ENCODE measurements at regions not wholly inside any gene's neighbourhood (a gene's known extent, or its start where the extent isn't known, plus 50 kb on each side); places are given as distances from the start of the nearest gene placed in this dataset.

DNA sequence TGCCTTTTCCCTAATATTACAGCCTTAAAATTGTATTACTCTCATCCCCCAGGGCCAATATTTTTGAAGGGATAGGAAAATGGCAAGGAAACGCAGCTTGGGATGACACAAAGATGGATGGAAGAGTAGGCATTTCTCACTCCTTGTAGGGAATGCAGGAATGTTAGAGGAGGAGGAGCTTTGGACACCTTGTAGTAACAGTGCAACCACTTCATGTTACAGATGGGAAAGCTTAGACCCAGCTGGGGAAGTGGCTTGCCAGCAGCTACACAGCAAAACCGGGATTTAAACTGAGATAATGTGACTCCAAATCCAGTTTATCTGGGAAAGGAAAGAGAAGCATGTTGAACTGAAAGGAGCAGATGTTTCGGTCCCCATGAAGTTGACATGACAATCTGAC lies 473.7 kb upstream of the DAB1 start:
- BruUV-seq (replicated peaks), result no TSS peak
- H3K27me3 ChIP-seq (ENCODE audit: insufficient read depth, low read length), result no peaks in the 10 kb centered on the region
- H3K9me2 ChIP-seq (ENCODE audit: insufficient read depth), result no peaks in the 10 kb centered on the region
- ChIA-PET RAD21 (ENCODE audit: low non-redundant PET in 1 of 2, low total read pairs in 2 of 2, uncharacterized antibody in 2 of 2, unreplicated experiment in 2 of 2) (no interaction called here), CTCF (no interaction called here), POLR2A (no interaction called here)
- H3K4me2 ChIP-seq (ENCODE audit: low read length), result no peak overlapping the region
- no peak overlapping the region for H3K9ac ChIP-seq (ENCODE audit: low read length)
- no peaks in the 10 kb centered on the region for H3K4me1 ChIP-seq (ENCODE audit: control insufficient read depth in 1 of 2, insufficient read depth in 2 of 2, low read length in 2 of 2)
- H3K79me2 ChIP-seq (ENCODE audit: insufficient read depth, low read length), result no peaks in the 10 kb centered on the region
- intact Hi-C loops (cut with micrococcal nuclease), result no loop called here
- ATAC-seq (no peak), DNase-seq (ENCODE audit: low read depth, low spot score) (no peak)
- no peaks in the 10 kb centered on the region; the same call in 1 of the 2 replicates for H4K20me1 ChIP-seq (ENCODE audit: insufficient read depth)
- H3K27ac ChIP-seq (ENCODE audit: low read depth, low read length), result no peak overlapping the region
- H2AFZ ChIP-seq (ENCODE audit: low read depth, low read length, poor library complexity, severe bottlenecking), result no peak overlapping the region
- H3K36me3 ChIP-seq (ENCODE audit: control insufficient read depth in 1 of 2, insufficient read depth in 2 of 2, low read length in 2 of 2), result no peaks in the 10 kb centered on the region
- H3K9me3 ChIP-seq (ENCODE audit: control insufficient read depth in 1 of 2, insufficient read depth in 1 of 2, low read depth in 1 of 2, low read length in 2 of 2), result no peaks in the 10 kb centered on the region
- H3K4me3 ChIP-seq (replicated peaks in 1 of 2; ENCODE audit: low read depth in 1 of 2, low read length in 2 of 2), result no peak overlapping the region
- TF ChIP-seq ZNF274 (IDR thresholded peaks at IDR 0.05; ENCODE audit: low read depth, low read length), result no peak
- TF ChIP-seq, protein P1, sequence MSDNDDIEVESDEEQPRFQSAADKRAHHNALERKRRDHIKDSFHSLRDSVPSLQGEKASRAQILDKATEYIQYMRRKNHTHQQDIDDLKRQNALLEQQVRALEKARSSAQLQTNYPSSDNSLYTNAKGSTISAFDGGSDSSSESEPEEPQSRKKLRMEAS (IDR thresholded peaks at IDR 0.05), result no peak
- no peak for TF ChIP-seq SIN3A (IDR thresholded peaks at IDR 0.05; ENCODE audit: low read depth)
- TF ChIP-seq SP1 (IDR thresholded peaks at IDR 0.05; ENCODE audit: low read depth), result no peak
- TF ChIP-seq, protein P2, sequence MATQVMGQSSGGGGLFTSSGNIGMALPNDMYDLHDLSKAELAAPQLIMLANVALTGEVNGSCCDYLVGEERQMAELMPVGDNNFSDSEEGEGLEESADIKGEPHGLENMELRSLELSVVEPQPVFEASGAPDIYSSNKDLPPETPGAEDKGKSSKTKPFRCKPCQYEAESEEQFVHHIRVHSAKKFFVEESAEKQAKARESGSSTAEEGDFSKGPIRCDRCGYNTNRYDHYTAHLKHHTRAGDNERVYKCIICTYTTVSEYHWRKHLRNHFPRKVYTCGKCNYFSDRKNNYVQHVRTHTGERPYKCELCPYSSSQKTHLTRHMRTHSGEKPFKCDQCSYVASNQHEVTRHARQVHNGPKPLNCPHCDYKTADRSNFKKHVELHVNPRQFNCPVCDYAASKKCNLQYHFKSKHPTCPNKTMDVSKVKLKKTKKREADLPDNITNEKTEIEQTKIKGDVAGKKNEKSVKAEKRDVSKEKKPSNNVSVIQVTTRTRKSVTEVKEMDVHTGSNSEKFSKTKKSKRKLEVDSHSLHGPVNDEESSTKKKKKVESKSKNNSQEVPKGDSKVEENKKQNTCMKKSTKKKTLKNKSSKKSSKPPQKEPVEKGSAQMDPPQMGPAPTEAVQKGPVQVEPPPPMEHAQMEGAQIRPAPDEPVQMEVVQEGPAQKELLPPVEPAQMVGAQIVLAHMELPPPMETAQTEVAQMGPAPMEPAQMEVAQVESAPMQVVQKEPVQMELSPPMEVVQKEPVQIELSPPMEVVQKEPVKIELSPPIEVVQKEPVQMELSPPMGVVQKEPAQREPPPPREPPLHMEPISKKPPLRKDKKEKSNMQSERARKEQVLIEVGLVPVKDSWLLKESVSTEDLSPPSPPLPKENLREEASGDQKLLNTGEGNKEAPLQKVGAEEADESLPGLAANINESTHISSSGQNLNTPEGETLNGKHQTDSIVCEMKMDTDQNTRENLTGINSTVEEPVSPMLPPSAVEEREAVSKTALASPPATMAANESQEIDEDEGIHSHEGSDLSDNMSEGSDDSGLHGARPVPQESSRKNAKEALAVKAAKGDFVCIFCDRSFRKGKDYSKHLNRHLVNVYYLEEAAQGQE (IDR thresholded peaks at IDR 0.05; ENCODE audit: low read depth), result no peak
- TF ChIP-seq, protein P3, sequence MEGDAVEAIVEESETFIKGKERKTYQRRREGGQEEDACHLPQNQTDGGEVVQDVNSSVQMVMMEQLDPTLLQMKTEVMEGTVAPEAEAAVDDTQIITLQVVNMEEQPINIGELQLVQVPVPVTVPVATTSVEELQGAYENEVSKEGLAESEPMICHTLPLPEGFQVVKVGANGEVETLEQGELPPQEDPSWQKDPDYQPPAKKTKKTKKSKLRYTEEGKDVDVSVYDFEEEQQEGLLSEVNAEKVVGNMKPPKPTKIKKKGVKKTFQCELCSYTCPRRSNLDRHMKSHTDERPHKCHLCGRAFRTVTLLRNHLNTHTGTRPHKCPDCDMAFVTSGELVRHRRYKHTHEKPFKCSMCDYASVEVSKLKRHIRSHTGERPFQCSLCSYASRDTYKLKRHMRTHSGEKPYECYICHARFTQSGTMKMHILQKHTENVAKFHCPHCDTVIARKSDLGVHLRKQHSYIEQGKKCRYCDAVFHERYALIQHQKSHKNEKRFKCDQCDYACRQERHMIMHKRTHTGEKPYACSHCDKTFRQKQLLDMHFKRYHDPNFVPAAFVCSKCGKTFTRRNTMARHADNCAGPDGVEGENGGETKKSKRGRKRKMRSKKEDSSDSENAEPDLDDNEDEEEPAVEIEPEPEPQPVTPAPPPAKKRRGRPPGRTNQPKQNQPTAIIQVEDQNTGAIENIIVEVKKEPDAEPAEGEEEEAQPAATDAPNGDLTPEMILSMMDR (IDR thresholded peaks at IDR 0.05 in 2 of 3, conservative IDR thresholded peaks at IDR 0.05 in 1 of 3; ENCODE audit: borderline replicate concordance in 1 of 3, insufficient read depth in 1 of 3, low read depth in 2 of 3, low read length in 2 of 3), result no peak
- no peak for TF ChIP-seq TCF7L2 (IDR thresholded peaks at IDR 0.05; ENCODE audit: borderline replicate concordance, extremely low read depth, insufficient read depth, insufficient read length)
- no peak for TF ChIP-seq ELF1 (IDR thresholded peaks at IDR 0.05; ENCODE audit: borderline replicate concordance, low read depth)
- no peak for TF ChIP-seq CBX3 (IDR thresholded peaks at IDR 0.05; ENCODE audit: low read depth)
- no peak for TF ChIP-seq POLR2A (IDR thresholded peaks at IDR 0.05; ENCODE audit: borderline replicate concordance, extremely low read depth, insufficient read depth, insufficient read length)
- TF ChIP-seq CEBPB (IDR thresholded peaks at IDR 0.05; ENCODE audit: low read depth), result no peak
- TF ChIP-seq, protein P4, sequence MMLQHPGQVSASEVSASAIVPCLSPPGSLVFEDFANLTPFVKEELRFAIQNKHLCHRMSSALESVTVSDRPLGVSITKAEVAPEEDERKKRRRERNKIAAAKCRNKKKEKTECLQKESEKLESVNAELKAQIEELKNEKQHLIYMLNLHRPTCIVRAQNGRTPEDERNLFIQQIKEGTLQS (IDR thresholded peaks at IDR 0.05), result no peak
- TF ChIP-seq FOSL1 (IDR thresholded peaks at IDR 0.05; ENCODE audit: low read depth), result no peak
- no peak for TF ChIP-seq EGR1 (IDR thresholded peaks at IDR 0.05; ENCODE audit: low read depth)
- TF ChIP-seq RAD21 (IDR thresholded peaks at IDR 0.05; ENCODE audit: low read depth), result no peak
- TF ChIP-seq EZH2phosphoT487 (IDR thresholded peaks at IDR 0.05; ENCODE audit: borderline replicate concordance), result no peak
- TF ChIP-seq JUND (IDR thresholded peaks at IDR 0.05), result no peak
- no peak for TF ChIP-seq EZH2 (IDR thresholded peaks at IDR 0.05)
